SK-N-MC (cell line): ENCODE measurements at regions not wholly inside any gene's neighbourhood (a gene's known extent, or its start where the extent isn't known, plus 50 kb on each side); places are given as distances from the start of the nearest gene placed in this dataset.

Experiments
- EZH2 ChIP-seq: fragments of 200-600 bp; sonication (generic); IDR thresholded peaks from one replicate; pipeline ENCODE4 v1.6.1; 2017; ENCODE audit warnings: antibody characterized with exemption
- POLR2AphosphoS5 ChIP-seq: IDR thresholded peaks from 2 replicates; pipeline ENCODE4 v1.6.1; 2012; ENCODE audit warnings: mild to moderate bottlenecking, low read depth, low read length, borderline replicate concordance

GRCh38 chr14:94975366-94975765 is 182.0 kb downstream of the DICER1 start:
- no peak for TF ChIP-seq POLR2AphosphoS5
- TF ChIP-seq EZH2, result no peak
